OCI-LY7 (cell line): ENCODE measurements at regions not wholly inside any gene's neighbourhood (a gene's known extent, or its start where the extent isn't known, plus 50 kb on each side); places are given as distances from the start of the nearest gene placed in this dataset.

Source experiments
- BruUV-seq: library from RNA; stranded (reverse); fragments of 400-500 nt; replicated peaks from 2 replicates; lab custom pipeline; 2021; lab: Mats Ljungman, UMichigan
- CTCF ChIA-PET: fragments of 300-600 bp; sonication (Branson Sonifier 250); formaldehyde crosslinking; loops from one replicate; lab custom pipeline; 2022; ENCODE audit warnings: antibody characterized with exemption; ENCODE audit not compliant: unreplicated experiment; lab: Charles Lee
- POLR2A ChIA-PET: fragments of 300-600 bp; sonication (Branson Sonifier 250); formaldehyde crosslinking; loops from one replicate; lab custom pipeline; 2022; ENCODE audit warnings: antibody characterized with exemption; lab: Charles Lee
- DNase-seq: peaks from one replicate; pipeline ENCODE4 v3.0.0-alpha.2; 2015; ENCODE audit warnings: low spot score
- H2AFZ ChIP-seq: fragments of 200-600 bp; sonication (generic), shearing (Covaris generic); 2 replicates; pipeline ENCODE4 v1.6.1; 2014; ENCODE audit warnings: mild to moderate bottlenecking, antibody characterized with exemption, low read length, moderate library complexity
- H3K27ac ChIP-seq: fragments of 200-600 bp; sonication (generic); 2 replicates; pipeline ENCODE4 v1.5.1; 2014; ENCODE audit warnings: mixed run types, low read depth, mild to moderate bottlenecking, moderate library complexity, low read length, inconsistent platforms; ENCODE audit not compliant: poor library complexity, severe bottlenecking
- H3K36me3 ChIP-seq: fragments of 200-600 bp; sonication (generic); 2 replicates; pipeline ENCODE4 v1.6.1; 2014; ENCODE audit warnings: mild to moderate bottlenecking, antibody characterized with exemption, low read length, moderate library complexity, mixed read lengths; ENCODE audit not compliant: insufficient read depth
- H3K4me1 ChIP-seq: fragments of 200-600 bp; sonication (generic); 2 replicates; pipeline ENCODE4 v1.5.1; 2014; ENCODE audit warnings: mild to moderate bottlenecking, low read length; ENCODE audit not compliant: insufficient read depth, poor library complexity, severe bottlenecking
- H3K4me2 ChIP-seq: fragments of 200-600 bp; sonication (generic); 2 replicates; pipeline ENCODE4 v1.6.1; 2014; ENCODE audit warnings: mild to moderate bottlenecking, low read length
- H3K4me3 ChIP-seq: fragments of 200-600 bp; sonication (generic); 2 replicates; pipeline ENCODE4 v1.5.1; 2014; ENCODE audit warnings: mild to moderate bottlenecking, low read depth, low read length; ENCODE audit not compliant: poor library complexity, severe bottlenecking
- H3K79me2 ChIP-seq: fragments of 200-600 bp; sonication (generic); 2 replicates; pipeline ENCODE4 v1.6.1; 2016; ENCODE audit warnings: low read depth, mild to moderate bottlenecking, low read length, moderate library complexity, mixed read lengths; ENCODE audit not compliant: insufficient read depth
- H3K9me2 ChIP-seq: fragments of 200-600 bp; sonication (generic); 2 replicates; pipeline ENCODE4 v1.6.1; 2016; ENCODE audit warnings: mild to moderate bottlenecking, low read length, mixed read lengths; ENCODE audit not compliant: insufficient read depth
- H3K9me3 ChIP-seq: fragments of 200-600 bp; sonication (generic); 2 replicates; pipeline ENCODE4 v1.6.1; 2014; ENCODE audit warnings: mild to moderate bottlenecking, mixed run types, low read length, mixed read lengths
- H4K20me1 ChIP-seq: fragments of 200-600 bp; sonication (generic); 2 replicates; pipeline ENCODE4 v1.6.1; 2014; ENCODE audit warnings: mild to moderate bottlenecking, antibody characterized with exemption, low read length, moderate library complexity, mixed read lengths; ENCODE audit not compliant: insufficient read depth
- EZH2phosphoT487 ChIP-seq: fragments of 200-600 bp; sonication (generic); IDR thresholded peaks from 2 replicates; pipeline ENCODE4 v1.6.1; 2018; ENCODE audit warnings: low read depth, borderline replicate concordance, mild to moderate bottlenecking, mixed run types, antibody characterized with exemption, low read length, moderate library complexity, mixed read lengths
- intact Hi-C: fragments of 100-400 bp; cut with micrococcal nuclease; formaldehyde crosslinking; loops from one replicate; pipeline ENCODE4 v1.10.0; 2022; ENCODE audit not compliant: unreplicated experiment
- TF ChIP-seq, protein P1 (sequence below): fragments of 200-600 bp; sonication (generic); conservative IDR thresholded peaks from 2 replicates; pipeline ENCODE4 v1.5.1; 2014; ENCODE audit warnings: mild to moderate bottlenecking, antibody characterized with exemption, low read length, moderate library complexity, mixed read lengths

DNA sequence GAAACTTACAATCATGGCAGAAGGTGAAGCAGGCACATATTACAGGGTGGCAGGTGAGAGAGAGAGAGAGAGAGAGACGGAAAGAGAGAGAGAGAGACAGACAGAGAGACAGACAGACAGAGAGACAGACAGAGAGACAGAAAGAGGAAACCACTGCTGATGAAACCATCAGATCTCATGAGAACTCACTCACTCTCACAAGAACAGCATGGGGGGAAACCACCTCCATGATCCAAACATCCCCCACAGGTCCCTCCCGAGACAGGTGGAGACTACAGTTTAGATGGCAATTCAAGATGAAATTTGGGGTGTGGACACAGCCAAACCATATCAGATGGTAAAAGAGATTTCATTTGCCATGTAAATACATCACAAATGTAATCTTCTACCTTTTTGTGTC is 708.1 kb downstream of the MRPL39 start:
- no peaks in the 10 kb centered on the region for H4K20me1 ChIP-seq
- ChIA-PET POLR2A (no interaction called here), CTCF (no interaction called here)
- no peak overlapping the region for H2AFZ ChIP-seq
- no TSS peak for BruUV-seq
- DNase-seq: no peak
- no peak overlapping the region for H3K4me3 ChIP-seq
- H3K79me2 ChIP-seq: no peaks in the 10 kb centered on the region
- H3K4me2 ChIP-seq: no peak overlapping the region
- no peak overlapping the region for H3K27ac ChIP-seq
- H3K9me3 ChIP-seq: 0 out of 2 replicates have a peak, but pooled peaks cover 6% of the 10 kb centered on the region
- H3K36me3 ChIP-seq: no peaks in the 10 kb centered on the region
- intact Hi-C loops: no loop called here
- H3K4me1 ChIP-seq: no peaks in the 10 kb centered on the region
- H3K9me2 ChIP-seq: no peaks in the 10 kb centered on the region
- no peak for TF ChIP-seq EZH2phosphoT487
- TF ChIP-seq, protein P1, sequence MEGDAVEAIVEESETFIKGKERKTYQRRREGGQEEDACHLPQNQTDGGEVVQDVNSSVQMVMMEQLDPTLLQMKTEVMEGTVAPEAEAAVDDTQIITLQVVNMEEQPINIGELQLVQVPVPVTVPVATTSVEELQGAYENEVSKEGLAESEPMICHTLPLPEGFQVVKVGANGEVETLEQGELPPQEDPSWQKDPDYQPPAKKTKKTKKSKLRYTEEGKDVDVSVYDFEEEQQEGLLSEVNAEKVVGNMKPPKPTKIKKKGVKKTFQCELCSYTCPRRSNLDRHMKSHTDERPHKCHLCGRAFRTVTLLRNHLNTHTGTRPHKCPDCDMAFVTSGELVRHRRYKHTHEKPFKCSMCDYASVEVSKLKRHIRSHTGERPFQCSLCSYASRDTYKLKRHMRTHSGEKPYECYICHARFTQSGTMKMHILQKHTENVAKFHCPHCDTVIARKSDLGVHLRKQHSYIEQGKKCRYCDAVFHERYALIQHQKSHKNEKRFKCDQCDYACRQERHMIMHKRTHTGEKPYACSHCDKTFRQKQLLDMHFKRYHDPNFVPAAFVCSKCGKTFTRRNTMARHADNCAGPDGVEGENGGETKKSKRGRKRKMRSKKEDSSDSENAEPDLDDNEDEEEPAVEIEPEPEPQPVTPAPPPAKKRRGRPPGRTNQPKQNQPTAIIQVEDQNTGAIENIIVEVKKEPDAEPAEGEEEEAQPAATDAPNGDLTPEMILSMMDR: no peak

- Histone ChIP-seq H4K20me1 (no peaks in the 10 kb centered on the region), H3K4me2 (no peak overlapping the region), H3K27ac (no peak overlapping the region), H3K36me3 (no peaks in the 10 kb centered on the region), H3K9me2 (no peaks in the 10 kb centered on the region), H3K4me1 (no peaks in the 10 kb centered on the region), H3K4me3 (no peak overlapping the region), H3K79me2 (no peaks in the 10 kb centered on the region), H3K9me3 (no peaks in the 10 kb centered on the region), H2AFZ (no peak overlapping the region)
- no TSS peak for BruUV-seq
- no peak for DNase-seq
- intact Hi-C loops: no loop called here
- ChIA-PET CTCF (no interaction called here), POLR2A (interaction anchor here (0.8 to 1.0 kb wide), 2 partner anchors 13 to 156 kb away, joined by 3 read pairs; no protein-coding TSS in a partner anchor)
- TF ChIP-seq, protein P1: no peak
- TF ChIP-seq EZH2phosphoT487: no peak
These were observed 709.4 kb downstream of the MRPL39 start for GRCh38 chr21:24897883-24898282.

- H3K4me2 ChIP-seq: no peak overlapping the region
- H3K4me1 ChIP-seq: no peaks in the 10 kb centered on the region
- H3K36me3 ChIP-seq: no peaks in the 10 kb centered on the region
- no peak overlapping the region for H3K27ac ChIP-seq
- no peaks in the 10 kb centered on the region for H3K79me2 ChIP-seq
- DNase-seq: no peak
- no peaks in the 10 kb centered on the region for H3K9me3 ChIP-seq
- H2AFZ ChIP-seq: no peak overlapping the region
- CTCF ChIA-PET: no interaction called here
- no peak for TF ChIP-seq EZH2phosphoT487
- TF ChIP-seq, protein P1: no peak
- no peak overlapping the region for H3K4me3 ChIP-seq
- BruUV-seq: no TSS peak
- H3K9me2 ChIP-seq: no peaks in the 10 kb centered on the region
- intact Hi-C loops: no loop called here
- POLR2A ChIA-PET: interaction anchor here (0.8 kb wide), 1 partner anchor 50 kb away, joined by 3 read pairs; no protein-coding TSS in a partner anchor
- no peaks in the 10 kb centered on the region for H4K20me1 ChIP-seq
These were observed 710.6 kb downstream of the MRPL39 start for GRCh38 chr21:24896735-24897124.
